Neural cell (in vitro differentiated cells): ENCODE measurements at regions not wholly inside any gene's neighbourhood (a gene's known extent, or its start where the extent isn't known, plus 50 kb on each side); places are given as distances from the start of the nearest gene placed in this dataset.

Experiments
- H2AFZ ChIP-seq: fragments of 200-600, 300-800 bp; sonication (generic), shearing (Covaris generic); 2 replicates; pipeline ENCODE4 v1.6.0; 2014; ENCODE audit warnings: low read depth, mild to moderate bottlenecking, antibody characterized with exemption, low read length, moderate library complexity
- H3F3A ChIP-seq: fragments of 200-600 bp; shearing (Covaris generic); 2 replicates; pipeline ENCODE4 v1.6.1; 2016; ENCODE audit warnings: mild to moderate bottlenecking, moderate library complexity, mixed read lengths, antibody characterized with exemption, low read length; ENCODE audit not compliant: insufficient read depth, poor library complexity, severe bottlenecking
- H3K27ac ChIP-seq: fragments of 200-600, 300-800 bp; sonication (generic), shearing (Covaris generic); 2 replicates; pipeline ENCODE4 v1.5.1; 2014; ENCODE audit warnings: mild to moderate bottlenecking, low read length, moderate library complexity
- H3K27me3 ChIP-seq: fragments of 300-800, 200-600 bp; sonication (generic), shearing (Covaris generic); 2 replicates; pipeline ENCODE4 v1.6.0; 2014; ENCODE audit warnings: mild to moderate bottlenecking, low read depth, low read length, moderate library complexity; ENCODE audit not compliant: insufficient read depth
- H3K36me3 ChIP-seq: fragments of 300-800, 200-600 bp; sonication (generic), shearing (Covaris generic); 2 replicates; pipeline ENCODE4 v1.5.1; 2014; ENCODE audit warnings: mild to moderate bottlenecking, antibody characterized with exemption, low read length, moderate library complexity; ENCODE audit not compliant: insufficient read depth
- H3K4me2 ChIP-seq: fragments of 300-800, 200-600 bp; sonication (generic), shearing (Covaris generic); 2 replicates; pipeline ENCODE4 v1.6.0; 2014; ENCODE audit warnings: mild to moderate bottlenecking, low read length
- H3K4me3 ChIP-seq: fragments of 300-800, 200-600 bp; sonication (generic), shearing (Covaris generic); 2 replicates; pipeline ENCODE4 v1.5.1; 2014; ENCODE audit warnings: mild to moderate bottlenecking, low read length, moderate library complexity
- H3K79me2 ChIP-seq: fragments of 200-600 bp; shearing (Covaris generic); replicated peaks from 2 replicates; pipeline ENCODE4 v1.6.0; 2014; ENCODE audit warnings: mild to moderate bottlenecking, low read length, moderate library complexity; ENCODE audit not compliant: insufficient read depth
- H3K9ac ChIP-seq: fragments of 300-800, 200-600 bp; sonication (generic), shearing (Covaris generic); 2 replicates; pipeline ENCODE4 v1.6.1; 2016; ENCODE audit warnings: mild to moderate bottlenecking, low read length, mixed read lengths
- H3K9me2 ChIP-seq: fragments of 200-600 bp; shearing (Covaris generic); 2 replicates; pipeline ENCODE4 v1.6.1; 2016; ENCODE audit warnings: mild to moderate bottlenecking, low read length, mixed read lengths; ENCODE audit not compliant: insufficient read depth
- H3K9me3 ChIP-seq: fragments of 200-600, 300-800 bp; sonication (generic), shearing (Covaris generic); 2 replicates; pipeline ENCODE4 v1.6.1; 2016; ENCODE audit warnings: mild to moderate bottlenecking, mixed run types, low read length, moderate library complexity, mixed read lengths
- H4K20me1 ChIP-seq: fragments of 200-600 bp; shearing (Covaris generic); 2 replicates; pipeline ENCODE4 v1.6.1; 2016; ENCODE audit warnings: mild to moderate bottlenecking, mixed run types; ENCODE audit not compliant: insufficient read depth
- CTCF ChIP-seq: fragments of 450-650 bp; IDR thresholded peaks from 2 replicates; pipeline ENCODE4 v1.5.1; 2014; ENCODE audit warnings: antibody characterized with exemption, mild to moderate bottlenecking, moderate library complexity; ENCODE audit not compliant: poor library complexity, severe bottlenecking
- EZH2 ChIP-seq: fragments of 200-600, 300-800 bp; shearing (Covaris generic), sonication (generic); IDR thresholded peaks from 2 replicates; pipeline ENCODE4 v1.6.1; 2014; ENCODE audit warnings: antibody characterized with exemption, low read length, borderline replicate concordance, mild to moderate bottlenecking; ENCODE audit not compliant: insufficient read depth, poor library complexity, severe bottlenecking
- MXI1 ChIP-seq: fragments of 450-650 bp; conservative IDR thresholded peaks from 2 replicates; pipeline ENCODE4 v1.6.1; 2014; ENCODE audit warnings: antibody characterized with exemption, mild to moderate bottlenecking; ENCODE audit not compliant: poor library complexity, severe bottlenecking
- POLR2AphosphoS5 ChIP-seq: IDR thresholded peaks from 2 replicates; pipeline ENCODE4 v1.6.1; 2012
- RAD21 ChIP-seq: fragments of 450-650 bp; conservative IDR thresholded peaks from 2 replicates; pipeline ENCODE4 v1.6.1; 2014; ENCODE audit warnings: antibody characterized with exemption, mild to moderate bottlenecking, moderate library complexity
- REST ChIP-seq: IDR thresholded peaks from 2 replicates; pipeline ENCODE4 v1.6.1; 2012; ENCODE audit warnings: borderline replicate concordance
- SMC3 ChIP-seq: fragments of 450-650 bp; conservative IDR thresholded peaks from 2 replicates; pipeline ENCODE4 v1.6.1; 2014; ENCODE audit warnings: antibody characterized with exemption, mild to moderate bottlenecking, moderate library complexity; ENCODE audit not compliant: poor library complexity
- TAF1 ChIP-seq: IDR thresholded peaks from 2 replicates; pipeline ENCODE4 v1.6.1; 2012; ENCODE audit warnings: low read depth

DNA sequence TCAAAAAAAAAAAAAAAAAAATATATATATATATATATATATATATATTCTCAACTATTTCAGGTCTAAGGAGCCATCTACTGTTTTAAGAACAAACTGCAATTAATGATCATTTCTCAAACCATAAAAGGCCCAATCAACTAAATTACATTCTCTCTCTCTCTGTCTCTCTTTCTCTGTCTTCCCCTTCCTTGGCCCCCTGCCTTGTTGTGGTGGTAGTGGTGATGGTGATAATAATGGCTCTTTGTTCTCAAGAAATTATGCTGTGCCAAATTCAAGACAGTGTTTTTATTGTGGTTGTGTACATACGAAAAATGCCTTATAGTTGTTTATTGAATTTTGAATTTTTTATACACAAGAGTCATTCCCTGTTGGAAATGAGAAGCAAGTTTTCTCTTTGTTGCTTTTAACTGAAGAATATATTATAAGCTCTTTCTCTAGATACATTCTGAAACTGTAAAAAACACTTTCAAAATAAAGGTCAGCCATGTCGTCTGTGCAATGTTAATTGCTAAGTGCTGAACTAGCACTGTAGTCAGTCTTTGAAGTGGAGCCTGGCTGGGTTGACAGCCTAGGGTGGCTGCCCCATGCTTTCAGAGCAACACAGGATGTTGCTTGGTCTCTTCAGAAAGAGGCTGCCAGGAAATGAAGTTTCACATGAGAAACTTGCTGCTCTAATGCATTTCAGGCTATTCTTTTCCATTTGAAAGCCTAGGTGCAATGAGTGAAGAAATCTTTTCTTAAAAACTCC lies 96.0 kb downstream of the HINT1 start:
- TF ChIP-seq RAD21, result no peak
- TF ChIP-seq SMC3, result no peak
- TF ChIP-seq MXI1, result no peak
- no peak for TF ChIP-seq CTCF
- no peak overlapping the region for H3K27ac ChIP-seq
- H3F3A ChIP-seq, result no peaks in the 10 kb centered on the region

DNA sequence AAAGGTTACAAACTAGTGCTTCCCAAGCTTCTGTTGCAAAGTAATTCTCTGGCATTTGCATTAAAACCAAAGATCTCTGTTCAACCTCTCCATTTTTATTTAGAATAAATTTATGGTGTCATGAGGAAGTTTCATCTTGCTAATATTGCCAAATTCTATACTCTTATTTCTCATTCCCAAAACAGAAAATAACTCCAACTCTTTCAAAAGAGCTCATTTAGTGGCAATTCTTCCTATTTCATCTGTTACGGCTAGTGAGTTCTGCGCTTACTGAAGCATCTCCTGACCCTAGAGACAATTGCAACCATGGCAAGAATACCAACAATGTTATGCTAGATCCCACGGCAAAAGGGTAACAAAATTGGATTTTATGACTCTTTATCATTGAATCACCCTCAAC lies 97.0 kb downstream of the HINT1 start:
- Histone ChIP-seq H3K9ac (no peak overlapping the region), H3K4me2 (no peak overlapping the region), H3K9me2 (no peaks in the 10 kb centered on the region), H3F3A (no peaks in the 10 kb centered on the region), H3K9me3 (no peaks in the 10 kb centered on the region), H3K4me3 (no peak overlapping the region), H3K79me2 (no peaks in the 10 kb centered on the region), H2AFZ (no peak overlapping the region), H4K20me1 (no peaks in the 10 kb centered on the region), H3K27ac (no peak overlapping the region), H3K27me3 (no peaks in the 10 kb centered on the region), H3K36me3 (no peaks in the 10 kb centered on the region)
- TF ChIP-seq TAF1, result no peak
- TF ChIP-seq MXI1, result no peak
- TF ChIP-seq POLR2AphosphoS5, result no peak
- TF ChIP-seq REST, result no peak
- no peak for TF ChIP-seq RAD21
- no peak for TF ChIP-seq CTCF
- no peak for TF ChIP-seq EZH2
- no peak for TF ChIP-seq SMC3

More for the DNA sequence above, 96.0 kb downstream of the HINT1 start:
- H3K36me3 ChIP-seq, result no peaks in the 10 kb centered on the region
- H2AFZ ChIP-seq, result no peak overlapping the region
- H3K9me3 ChIP-seq, result no peaks in the 10 kb centered on the region
- no peaks in the 10 kb centered on the region for H3K9me2 ChIP-seq
- H3K9ac ChIP-seq, result no peak overlapping the region
- H3K4me3 ChIP-seq, result no peak overlapping the region
- no peaks in the 10 kb centered on the region for H4K20me1 ChIP-seq
- no peaks in the 10 kb centered on the region for H3K27me3 ChIP-seq
- H3K79me2 ChIP-seq, result no peaks in the 10 kb centered on the region
- H3K4me2 ChIP-seq, result no peak overlapping the region
